ENCODE measurements at regions not wholly inside any gene's neighbourhood (a gene's known extent, or its start where the extent isn't known, plus 50 kb on each side); places are given as distances from the start of the nearest gene placed in this dataset.
"Not testable (repeated sequence)": the region's sequence is repeated elsewhere in the genome, so short reads cannot be mapped to it uniquely, and the experiment has no call there.

DNA sequence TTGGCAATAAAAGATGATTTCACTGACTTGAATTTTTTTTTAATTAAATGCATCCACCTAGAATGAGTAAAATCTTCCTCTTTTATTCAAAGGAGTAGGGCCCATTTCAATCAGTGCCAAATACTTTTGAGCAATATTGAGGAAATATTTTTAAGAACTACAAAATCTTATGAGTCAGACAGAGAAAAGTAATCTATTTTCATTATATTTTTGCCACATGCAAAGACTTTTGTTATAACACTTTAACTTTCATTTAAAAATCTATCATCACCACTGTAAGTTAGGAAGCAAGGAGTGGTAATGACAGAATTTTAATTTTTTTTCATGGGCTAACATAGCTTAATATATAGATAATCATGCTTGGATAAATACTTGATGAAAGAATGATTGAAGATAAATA, 345.2 kb upstream of the KITLG start:
- no peak for DNase-seq

- no peak for DNase-seq
These were observed 343.9 kb upstream of the KITLG start for GRCh38 chr12:88924162-88924561.

DNA sequence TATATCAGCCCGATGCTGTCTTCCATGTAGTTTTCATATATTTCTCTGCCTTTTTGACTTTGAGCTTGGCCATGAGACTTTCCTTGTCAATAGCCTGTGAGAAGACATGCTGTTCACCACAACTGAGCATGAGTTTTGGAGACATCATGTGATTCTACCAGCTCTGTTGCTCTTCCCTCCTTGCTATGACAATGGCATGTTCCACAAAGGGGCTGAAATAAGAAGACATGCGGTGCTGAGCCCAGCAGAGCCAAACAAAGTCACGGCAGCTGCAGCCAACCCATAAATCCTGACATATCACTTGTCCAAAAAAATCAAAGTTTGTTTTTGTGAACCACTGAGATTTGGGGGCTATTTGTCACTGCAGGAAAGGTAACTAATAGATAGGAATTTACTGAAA, 343.4 kb upstream of the KITLG start:
- no peak for DNase-seq

DNA sequence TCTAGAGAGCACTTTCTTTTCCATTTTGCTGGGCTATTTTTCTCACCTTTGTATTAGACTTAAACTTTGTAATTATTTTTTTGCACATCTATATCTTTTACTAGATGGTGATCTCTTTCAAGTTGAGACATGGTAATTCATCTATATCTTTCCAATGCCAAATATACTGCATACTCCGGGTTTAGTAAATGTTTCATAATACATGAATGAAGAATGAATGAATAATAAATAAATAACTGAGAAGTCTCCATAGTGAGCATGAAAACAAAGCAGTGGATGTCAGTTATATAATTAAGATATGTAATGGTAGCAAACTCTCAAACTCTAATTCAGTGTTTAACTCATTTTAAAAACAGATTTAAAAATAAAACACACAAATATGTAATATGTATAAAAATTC, 342.5 kb upstream of the KITLG start:
- no peak for DNase-seq

- no peak for DNase-seq
These were observed 341.7 kb upstream of the KITLG start for GRCh38 chr12:88921890-88922532.

DNA sequence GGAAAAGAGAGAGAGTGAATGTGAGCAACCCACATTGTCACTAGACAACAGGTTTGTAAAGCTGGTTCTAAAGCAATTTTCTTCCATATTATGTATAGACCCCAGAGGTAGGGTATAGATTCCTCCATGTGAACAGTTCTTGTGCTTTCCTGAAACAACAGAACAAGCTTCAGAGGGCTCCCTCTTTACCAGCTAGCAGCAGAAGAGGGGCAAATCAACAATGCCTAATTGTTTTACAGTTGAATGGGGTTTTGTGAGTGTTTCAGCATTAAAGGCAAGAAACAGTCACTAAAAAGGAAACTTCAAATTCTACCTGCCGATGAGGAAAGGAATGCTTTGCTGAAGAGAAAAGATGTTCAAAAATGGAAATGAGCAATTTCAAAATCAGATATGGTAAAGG, 341.2 kb upstream of the KITLG start:
- no peak for DNase-seq

- no peak for DNase-seq
These were observed 337.9 kb upstream of the KITLG start for GRCh38 chr12:88918161-88918560.

- no peak for DNase-seq
These were observed 334.7 kb upstream of the KITLG start for GRCh38 chr12:88914967-88915366.

- no peak for DNase-seq
These were observed 329.2 kb upstream of the KITLG start for GRCh38 chr12:88909510-88909909.

DNA sequence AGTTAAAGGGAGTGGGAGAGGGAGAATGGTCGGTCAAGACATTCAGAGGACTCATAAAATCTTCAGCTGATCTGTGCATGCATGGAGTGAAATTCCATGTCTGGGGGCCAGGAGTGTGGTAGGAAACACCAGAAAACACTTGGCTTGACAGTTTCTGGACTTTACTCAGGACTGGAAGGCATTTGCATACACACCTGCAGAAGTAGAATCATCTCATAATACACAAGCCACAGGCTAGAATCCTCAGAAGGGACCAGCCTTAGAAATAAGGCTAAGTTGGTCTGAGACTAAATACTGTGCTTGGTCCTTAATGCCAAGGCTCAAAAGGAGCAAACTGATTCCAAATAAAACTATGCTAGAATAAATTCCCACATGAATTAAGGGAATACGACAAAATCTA, 328.1 kb upstream of the KITLG start:
- no peak for DNase-seq

DNA sequence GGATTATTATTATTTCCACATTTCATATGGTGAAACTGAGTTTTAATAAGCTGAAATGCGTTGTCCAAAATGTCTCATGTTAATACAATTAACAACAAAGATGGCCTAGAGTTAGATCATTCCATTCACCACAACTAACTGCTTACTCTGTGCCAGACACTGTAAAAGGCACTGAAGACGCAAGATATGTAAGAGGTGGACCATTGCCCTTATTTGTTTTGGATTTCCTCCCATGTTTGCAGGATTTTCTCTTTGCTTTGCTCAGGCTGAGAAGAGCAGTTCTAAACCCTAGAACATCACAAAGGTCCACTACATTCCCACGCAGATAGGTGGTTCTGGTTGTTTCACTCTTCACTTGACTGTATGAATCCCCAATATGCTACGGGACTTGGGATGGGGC, 324.4 kb upstream of the KITLG start:
- no peak for DNase-seq

- DNase-seq = no peak
These were observed 323.1 kb upstream of the KITLG start for GRCh38 chr12:88903333-88903732.

- no peak for DNase-seq
These were observed 317.5 kb upstream of the KITLG start for GRCh38 chr12:88897723-88898122.

DNA sequence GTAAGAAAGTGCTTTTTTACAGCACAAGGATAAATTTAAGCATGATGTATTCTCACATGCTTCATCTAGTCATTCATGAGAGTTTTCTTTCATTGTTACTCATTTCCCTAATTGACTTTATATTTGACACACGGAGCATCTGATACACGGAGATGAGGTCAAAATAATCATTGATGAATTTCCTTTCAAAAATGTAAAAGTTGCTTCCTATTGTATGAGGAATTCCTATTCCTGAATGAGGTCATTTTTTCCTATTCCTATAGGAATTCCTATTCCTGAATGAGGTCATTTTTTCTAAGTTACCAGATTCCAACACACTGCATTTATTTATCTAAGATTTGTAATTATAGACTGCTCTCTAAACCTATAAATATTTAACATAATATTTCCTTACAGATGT, 316.7 kb upstream of the KITLG start:
- DNase-seq = no peak

DNA sequence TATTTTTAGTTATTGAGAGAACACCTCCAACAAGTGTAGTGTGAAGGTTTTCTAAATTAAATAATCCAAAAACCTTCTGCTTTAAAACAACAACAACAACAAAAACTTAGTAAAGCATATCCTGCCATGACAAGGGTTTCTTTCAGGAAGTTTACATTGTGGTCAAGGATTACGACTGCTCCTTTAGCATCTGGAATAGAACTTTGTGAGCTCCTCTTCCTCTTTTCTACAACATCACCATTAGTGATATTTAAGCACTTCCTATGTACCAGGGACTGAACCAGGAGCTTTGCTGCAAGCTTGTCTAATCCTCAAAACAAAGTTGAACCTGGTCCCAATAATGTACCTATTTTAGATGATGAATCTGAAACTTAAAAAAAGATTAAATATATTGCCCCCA, 315.4 kb upstream of the KITLG start:
- DNase-seq = no peak

DNA sequence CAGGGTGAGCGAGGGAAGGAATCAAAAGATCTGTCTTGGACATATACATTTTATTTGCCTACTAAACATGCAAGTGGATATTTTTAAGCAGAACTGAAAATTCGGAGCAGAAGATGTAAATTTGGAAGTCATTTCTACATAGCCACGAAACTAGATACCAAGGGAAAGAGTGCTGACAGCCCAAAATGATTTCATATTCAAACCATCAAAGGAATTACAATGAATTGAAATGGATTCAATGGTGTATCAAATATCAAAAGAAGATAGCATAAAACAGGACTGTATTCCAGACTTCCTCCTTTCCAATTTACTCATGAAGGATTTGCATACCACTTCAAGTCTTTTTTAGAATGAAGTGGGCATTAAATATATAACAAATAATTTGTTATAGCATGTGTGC, 313.5 kb upstream of the KITLG start:
- DNase-seq = no peak

DNA sequence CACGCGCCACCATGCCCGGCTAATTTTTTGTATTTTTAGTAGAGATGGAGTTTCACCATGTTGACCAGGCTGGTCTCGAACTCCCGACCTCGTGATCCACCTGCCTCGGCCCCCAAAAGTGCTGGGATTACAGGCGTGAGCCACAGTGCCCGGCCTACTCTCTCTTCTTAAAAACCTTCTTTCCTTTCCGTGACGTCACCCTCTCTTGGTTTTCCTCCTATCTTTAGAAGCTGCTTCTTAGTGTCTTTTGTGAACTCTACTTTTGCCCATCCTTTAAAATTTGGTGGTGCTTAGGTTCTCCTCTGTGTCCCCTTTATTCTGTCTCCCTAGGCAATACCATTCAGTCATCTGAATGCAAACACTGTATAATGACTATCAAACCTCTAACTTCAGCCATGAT, 311.2 kb upstream of the KITLG start:
- DNase-seq = not testable (repeated sequence)

DNA sequence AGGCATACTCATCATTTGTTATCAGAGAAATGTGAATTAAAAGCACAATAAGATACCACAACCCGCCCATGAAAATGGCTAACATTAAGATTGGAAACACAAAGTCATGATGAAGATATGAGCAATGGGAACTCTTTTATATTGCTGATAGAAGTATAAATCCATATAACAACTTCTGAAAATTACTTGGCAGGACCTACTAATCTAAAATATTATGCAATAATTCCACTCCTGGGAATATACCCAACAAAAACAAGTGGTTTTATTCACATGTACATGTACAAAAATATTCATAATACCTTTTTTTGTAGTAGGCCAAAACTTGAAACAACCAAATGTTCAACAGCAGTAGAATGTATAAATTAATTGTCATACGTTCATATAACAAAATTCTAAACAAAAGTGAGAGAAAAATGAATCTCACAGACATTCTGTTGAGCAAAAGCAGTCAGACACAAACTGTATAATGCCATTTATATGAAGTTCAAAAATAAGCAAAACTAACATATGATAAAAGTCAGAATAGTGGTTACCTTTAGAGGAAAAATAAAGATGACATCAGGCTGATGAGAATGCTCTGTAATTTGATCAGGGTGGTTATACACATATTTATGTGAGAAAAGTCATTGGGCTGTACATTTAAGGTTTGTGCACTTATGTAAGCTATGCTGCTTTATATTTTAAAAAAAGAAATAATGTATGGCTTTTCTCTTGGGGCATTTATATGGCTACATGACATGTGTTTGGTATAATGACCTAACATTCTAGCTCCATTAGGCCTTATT, 309.2 kb upstream of the KITLG start:
- DNase-seq = no peak

DNA sequence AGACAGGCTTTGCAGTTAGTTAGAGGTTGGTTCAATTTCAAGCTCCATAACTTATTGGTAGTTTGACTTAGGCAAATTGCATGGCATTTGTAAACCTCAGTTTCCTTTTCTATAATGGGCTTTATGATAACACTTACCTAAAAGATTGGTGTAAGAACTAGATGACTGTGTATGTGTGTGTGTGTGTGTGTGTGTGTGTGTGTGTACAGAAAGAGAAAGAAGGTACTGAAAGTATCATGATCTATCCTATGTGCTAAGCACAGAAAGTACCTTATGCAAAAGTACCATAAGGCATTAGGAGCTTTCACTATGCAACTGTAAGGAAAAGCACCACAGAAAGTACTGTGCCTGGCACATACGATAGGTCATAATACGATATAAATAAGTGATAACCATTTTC, 304.3 kb upstream of the KITLG start:
- no peak for DNase-seq

- no peak for DNase-seq
These were observed 302.4 kb upstream of the KITLG start for GRCh38 chr12:88882662-88883061.

GRCh38 chr12:88880051-88880450, 299.8 kb upstream of the KITLG start:
- DNase-seq = no peak

DNA sequence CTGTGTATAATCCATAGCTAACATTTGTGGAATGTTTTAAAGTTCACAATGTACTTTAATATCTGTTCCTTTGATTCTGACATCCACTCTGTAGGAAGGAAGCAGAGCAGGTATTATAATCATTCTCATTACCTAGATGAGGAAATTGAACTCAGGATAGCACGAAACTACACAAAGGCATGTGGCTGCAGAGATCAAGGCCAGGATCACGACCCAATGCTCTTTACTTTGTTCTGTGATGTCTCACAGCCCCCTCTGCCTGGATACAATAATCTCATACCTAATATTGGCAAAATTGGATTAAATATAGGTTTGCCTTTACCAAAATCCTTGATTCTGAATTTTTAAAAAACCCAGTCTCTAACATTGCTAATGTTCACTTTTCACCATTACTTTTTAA, 298.0 kb upstream of the KITLG start:
- no peak for DNase-seq

DNA sequence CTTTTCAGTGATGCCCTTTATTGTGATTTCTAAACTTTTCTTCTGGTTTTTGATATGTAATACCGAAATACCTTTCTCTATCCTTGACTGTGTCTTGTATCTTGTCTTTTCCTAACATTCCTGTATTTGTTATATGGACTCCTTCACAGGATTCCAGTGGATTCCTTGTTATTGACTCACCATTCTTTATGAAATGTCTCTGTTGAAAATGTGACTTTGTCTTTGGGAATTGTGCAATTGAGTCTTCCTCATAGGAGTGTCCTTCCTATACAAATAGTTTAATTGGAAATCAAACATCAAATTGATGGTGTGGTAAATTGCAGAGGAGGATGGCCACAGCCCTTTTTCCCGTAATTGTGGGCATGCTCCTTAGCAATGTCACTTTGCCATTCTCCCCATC, 296.6 kb upstream of the KITLG start:
- DNase-seq = no peak

DNA sequence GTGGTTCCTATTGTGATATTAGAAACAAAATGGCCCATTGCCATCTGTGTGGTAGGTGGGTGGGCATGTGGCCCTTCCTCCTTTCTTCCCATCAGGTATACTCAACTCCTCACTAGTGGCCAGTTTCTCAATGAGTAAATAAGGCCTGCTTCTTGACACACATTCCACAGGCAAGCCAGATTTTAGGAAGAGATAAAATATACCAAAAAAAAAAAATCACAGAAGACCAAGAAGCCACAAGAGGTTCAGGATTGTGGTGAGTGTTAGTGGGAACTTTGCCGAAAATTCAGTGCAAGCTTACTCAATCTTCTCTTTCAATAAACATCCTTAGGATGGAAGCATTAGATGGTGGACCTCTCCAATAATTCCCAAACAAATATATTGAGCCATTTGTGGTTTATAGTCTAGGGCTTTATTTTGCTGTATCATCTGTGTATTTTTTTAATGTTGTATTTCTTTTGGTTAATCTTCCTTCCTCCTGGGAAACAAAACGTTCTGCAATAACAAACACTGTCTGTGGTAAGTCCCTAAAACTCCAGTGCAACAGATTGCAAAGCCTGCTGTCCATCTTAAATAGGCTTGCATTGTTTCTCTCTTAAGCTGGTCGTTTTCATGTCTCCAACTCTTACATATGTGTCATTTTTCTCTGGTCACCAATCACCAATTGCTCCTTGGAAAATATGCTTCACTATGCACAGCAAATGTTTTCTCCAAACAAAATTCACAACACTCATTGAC, 289.9 kb upstream of the KITLG start:
- DNase-seq = no peak
